HUES48 (cell line): ENCODE measurements at regions not wholly inside any gene's neighbourhood (a gene's known extent, or its start where the extent isn't known, plus 50 kb on each side); places are given as distances from the start of the nearest gene placed in this dataset.
"Not testable (repeated sequence)": the region's sequence is repeated elsewhere in the genome, so short reads cannot be mapped to it uniquely, and the experiment has no call there.

Source experiments
- H3K27ac ChIP-seq: one replicate; pipeline ENCODE4 v1.7.0; 2013; ENCODE audit warnings: low read depth, low read length, inconsistent platforms
- H3K27me3 ChIP-seq: 2 replicates; pipeline ENCODE4 v1.6.1; 2013; ENCODE audit warnings: mild to moderate bottlenecking, low read length; ENCODE audit not compliant: control insufficient read depth, insufficient read depth
- H3K36me3 ChIP-seq: 2 replicates; pipeline ENCODE4 v1.6.1; 2013; ENCODE audit warnings: low read length; ENCODE audit not compliant: control insufficient read depth, insufficient read depth
- H3K4me1 ChIP-seq: 2 replicates; pipeline ENCODE4 v1.6.1; 2013; ENCODE audit warnings: mild to moderate bottlenecking, low read length; ENCODE audit not compliant: control insufficient read depth, insufficient read depth
- H3K4me3 ChIP-seq: 2 replicates; pipeline ENCODE4 v1.5.1; 2013; ENCODE audit warnings: mild to moderate bottlenecking, low read depth, low read length
- H3K9ac ChIP-seq: 2 replicates; pipeline ENCODE4 v1.6.1; 2013; ENCODE audit warnings: mild to moderate bottlenecking, low read depth, low read length, moderate library complexity
- H3K9me3 ChIP-seq: 2 replicates; pipeline ENCODE4 v1.6.1; 2013; ENCODE audit warnings: low read length; ENCODE audit not compliant: control insufficient read depth, insufficient read depth

- Histone ChIP-seq H3K4me3 (no peak overlapping the region), H3K27ac (no peak overlapping the region), H3K36me3 (no peaks in the 10 kb centered on the region), H3K27me3 (no peaks in the 10 kb centered on the region), H3K4me1 (no peaks in the 10 kb centered on the region), H3K9ac (no peak overlapping the region), H3K9me3 (no peaks in the 10 kb centered on the region)
Observed at GRCh38 chr21:14646893-14647292, 100.8 kb upstream of the SAMSN1 start.

GRCh38 chr21:14645702-14646101, 99.6 kb upstream of the SAMSN1 start:
- Histone ChIP-seq H3K36me3 (no peaks in the 10 kb centered on the region), H3K9ac (no peak overlapping the region), H3K27ac (no peak overlapping the region), H3K4me3 (no peak overlapping the region), H3K9me3 (no peaks in the 10 kb centered on the region), H3K4me1 (no peaks in the 10 kb centered on the region), H3K27me3 (no peaks in the 10 kb centered on the region)

- H3K4me3 ChIP-seq: no peak overlapping the region
- H3K4me1 ChIP-seq: peaks cover 13% of the 10 kb centered on the region
- H3K9ac ChIP-seq: no peak overlapping the region
- H3K36me3 ChIP-seq: no peaks in the 10 kb centered on the region
- no peaks in the 10 kb centered on the region for H3K27me3 ChIP-seq
- H3K27ac ChIP-seq: no peak overlapping the region
- H3K9me3 ChIP-seq: no peaks in the 10 kb centered on the region
Observed at GRCh38 chr21:14632359-14632758, 86.2 kb upstream of the SAMSN1 start.

GRCh38 chr21:14630556-14631069, 84.5 kb upstream of the SAMSN1 start:
- Histone ChIP-seq H3K4me1 (peaks cover 13% of the 10 kb centered on the region), H3K9ac (no peak overlapping the region), H3K36me3 (no peaks in the 10 kb centered on the region), H3K27ac (no peak overlapping the region), H3K4me3 (no peak overlapping the region), H3K27me3 (no peaks in the 10 kb centered on the region), H3K9me3 (no peaks in the 10 kb centered on the region)

GRCh38 chr21:14629461-14629860, 83.3 kb upstream of the SAMSN1 start:
- H3K4me1 ChIP-seq: peaks cover 13% of the 10 kb centered on the region
- H3K27ac ChIP-seq: no peak overlapping the region
- H3K27me3 ChIP-seq: no peaks in the 10 kb centered on the region
- H3K36me3 ChIP-seq: no peaks in the 10 kb centered on the region
- no peak overlapping the region for H3K9ac ChIP-seq
- no peaks in the 10 kb centered on the region for H3K9me3 ChIP-seq
- no peak overlapping the region for H3K4me3 ChIP-seq

- Histone ChIP-seq H3K9me3 (peaks cover 23% of the 10 kb centered on the region), H3K4me1 (peaks cover 12% of the 10 kb centered on the region)
- not testable (repeated sequence) for H3K27me3 ChIP-seq, H3K9ac ChIP-seq, H3K36me3 ChIP-seq, H3K27ac ChIP-seq, H3K4me3 ChIP-seq
Observed at GRCh38 chr21:14623079-14623478, 77.0 kb upstream of the SAMSN1 start.

- Histone ChIP-seq H3K27ac (no peak overlapping the region), H3K9me3 (peaks cover 23% of the 10 kb centered on the region), H3K9ac (no peak overlapping the region), H3K36me3 (no peaks in the 10 kb centered on the region), H3K4me1 (peaks cover 41% of the 10 kb centered on the region), H3K27me3 (no peaks in the 10 kb centered on the region), H3K4me3 (no peak overlapping the region)
Observed at GRCh38 chr21:14620152-14620551, 74.0 kb upstream of the SAMSN1 start.

GRCh38 chr21:14617871-14618270, 71.8 kb upstream of the SAMSN1 start:
- H3K36me3 ChIP-seq: no peaks in the 10 kb centered on the region
- no peaks in the 10 kb centered on the region for H3K27me3 ChIP-seq
- H3K9ac ChIP-seq: peak overlapping the region; percentile 62; the same call in 1 of the 2 replicates
- H3K4me3 ChIP-seq: no peak overlapping the region
- H3K4me1 ChIP-seq: peaks cover 64% of the 10 kb centered on the region
- H3K27ac ChIP-seq: peak overlapping the region; percentile 87
- peaks cover 23% of the 10 kb centered on the region for H3K9me3 ChIP-seq

DNA sequence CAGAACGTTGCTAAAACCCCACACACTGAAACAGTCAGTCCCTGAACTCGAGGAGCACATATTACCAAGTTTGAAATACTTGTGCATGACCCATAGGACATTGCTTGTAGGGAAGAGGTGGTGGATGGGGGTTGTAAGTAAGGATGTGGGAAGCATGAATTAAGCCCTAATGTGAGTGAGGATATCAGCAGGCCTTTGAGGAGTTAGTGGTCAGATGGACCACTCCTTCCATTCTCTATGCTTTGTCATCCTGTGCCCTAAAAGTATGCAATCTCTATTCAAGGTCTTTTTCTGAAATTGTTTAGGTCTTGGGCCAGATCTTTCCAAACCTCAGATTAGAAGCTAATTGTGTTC, 70.9 kb upstream of the SAMSN1 start:
- Histone ChIP-seq H3K4me1 (peaks cover 70% of the 10 kb centered on the region), H3K9me3 (peaks cover 20% of the 10 kb centered on the region), H3K9ac (peak overlapping the region; percentile 62; the same call in 1 of the 2 replicates), H3K4me3 (peak overlapping the region; percentile 42), H3K36me3 (no peaks in the 10 kb centered on the region), H3K27ac (peak overlapping the region; percentile 87), H3K27me3 (no peaks in the 10 kb centered on the region)

DNA sequence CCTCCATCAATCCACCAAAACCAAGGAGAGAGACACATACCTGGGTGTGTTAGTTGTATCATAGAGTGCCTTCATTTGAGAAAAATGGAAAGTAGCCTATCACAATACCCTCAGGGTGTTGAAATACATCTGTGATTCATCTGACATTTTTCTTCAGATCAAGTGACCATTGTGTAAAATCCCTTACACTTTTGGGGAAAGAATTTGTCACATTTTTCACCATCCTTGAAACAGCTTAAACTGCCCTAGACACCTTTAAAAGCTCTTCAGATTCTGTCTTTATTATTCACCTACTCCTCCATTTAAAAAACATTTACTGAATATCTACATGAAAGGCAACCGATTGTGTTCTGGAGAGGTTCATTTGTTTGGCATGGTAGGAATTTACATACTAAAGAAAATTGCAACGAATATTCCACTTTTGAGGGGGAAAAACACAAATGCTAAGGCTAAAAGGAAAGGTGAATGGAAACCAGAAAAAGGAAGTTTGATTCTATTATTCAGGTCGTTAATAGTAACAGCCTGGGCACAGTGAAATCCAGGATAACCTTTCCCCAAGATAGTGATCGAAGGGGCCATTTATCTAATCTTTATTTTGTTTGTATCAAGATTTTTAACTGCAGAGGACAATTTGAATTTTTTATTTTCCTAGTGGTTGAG, 70.4 kb upstream of the SAMSN1 start:
- peaks cover 16% of the 10 kb centered on the region for H3K9me3 ChIP-seq
- H3K27ac ChIP-seq: peak overlapping the region; percentile 87
- no peaks in the 10 kb centered on the region for H3K36me3 ChIP-seq
- peaks cover 70% of the 10 kb centered on the region for H3K4me1 ChIP-seq
- H3K27me3 ChIP-seq: no peaks in the 10 kb centered on the region
- peak overlapping the region; percentile 42 for H3K4me3 ChIP-seq
- peak overlapping the region; percentile 65; the same call in 1 of the 2 replicates for H3K9ac ChIP-seq

- Histone ChIP-seq H3K9me3 (peaks cover 11% of the 10 kb centered on the region), H3K36me3 (no peaks in the 10 kb centered on the region), H3K27me3 (no peaks in the 10 kb centered on the region), H3K27ac (peak overlapping the region; percentile 87), H3K9ac (peak overlapping the region; percentile 58), H3K4me1 (peaks cover 70% of the 10 kb centered on the region), H3K4me3 (peak overlapping the region; percentile 42; the same call in 1 of the 2 replicates)
Observed at GRCh38 chr21:14615359-14615974, 69.4 kb upstream of the SAMSN1 start.
